Uterus (tissue), 2 donors: ENCODE measurements at regions not wholly inside any gene's neighbourhood (a gene's known extent, or its start where the extent isn't known, plus 50 kb on each side); places are given as distances from the start of the nearest gene placed in this dataset.

Source experiments
- CTCF ChIP-seq, 4 experiments: fragments of 200-600 bp in 2 of 4; fragments of 450-650 bp in 2 of 4; sonication (generic) in 2 of 4; IDR thresholded peaks; one replicate each; pipeline ENCODE4 v1.5.1; 2016 to 2019; ENCODE audit warnings: antibody characterized with exemption in 4 of 4, mild to moderate bottlenecking in 2 of 4, moderate library complexity in 1 of 4
- POLR2A ChIP-seq, 2 donors: fragments of 450-650 bp; IDR thresholded peaks; one replicate each; pipeline ENCODE4 v1.6.1; 2016; ENCODE audit warnings: antibody characterized with exemption in 2 of 2, mild to moderate bottlenecking in 1 of 2, moderate library complexity in 1 of 2

GRCh38 chr4:149912000-149912399, 96.4 kb upstream of the IQCM start:
- TF ChIP-seq CTCF (IDR thresholded peaks at IDR 0.05) (no peak), POLR2A (IDR thresholded peaks at IDR 0.05) (no peak)
